GM19452 (cell line): ENCODE measurements at regions not wholly inside any gene's neighbourhood (a gene's known extent, or its start where the extent isn't known, plus 50 kb on each side); places are given as distances from the start of the nearest gene placed in this dataset.
"Not testable (repeated sequence)": the region's sequence is repeated elsewhere in the genome, so short reads cannot be mapped to it uniquely, and the experiment has no call there.

Experiments
- ATAC-seq: cut with Tn5 transposase; IDR thresholded peaks from one replicate; pipeline ENCODE4 v1.9.1; 2021; ENCODE audit not compliant: unreplicated experiment

- ATAC-seq, result not testable (repeated sequence)
These were observed 64.4 kb downstream of the KLRB1 start for GRCh38 chr12:9543341-9543740.

- ATAC-seq, result not testable (repeated sequence)
These were observed 64.9 kb downstream of the KLRB1 start for GRCh38 chr12:9542827-9543226.

- ATAC-seq, result not testable (repeated sequence)
These were observed 91.8 kb downstream of the KLRB1 start for GRCh38 chr12:9515925-9516324.

- not testable (repeated sequence) for ATAC-seq
These were observed 95.0 kb downstream of the KLRB1 start for GRCh38 chr12:9512695-9513094.

- not testable (repeated sequence) for ATAC-seq
These were observed 97.2 kb downstream of the KLRB1 start for GRCh38 chr12:9510392-9511011.

GRCh38 chr12:9509464-9510161, 98.1 kb downstream of the KLRB1 start:
- no peak for ATAC-seq

GRCh38 chr12:9506746-9507145, 101.0 kb downstream of the KLRB1 start:
- no peak for ATAC-seq

GRCh38 chr12:9503384-9503783, 104.3 kb downstream of the KLRB1 start:
- ATAC-seq, result not testable (repeated sequence)

- ATAC-seq, result not testable (repeated sequence)
These were observed 104.9 kb downstream of the KLRB1 start for GRCh38 chr12:9502845-9503244.

GRCh38 chr12:9493325-9493724, 114.4 kb downstream of the KLRB1 start:
- not testable (repeated sequence) for ATAC-seq

GRCh38 chr12:9481289-9481688, 126.4 kb downstream of the KLRB1 start:
- ATAC-seq, result not testable (repeated sequence)

GRCh38 chr12:9474197-9474596, 133.5 kb downstream of the KLRB1 start:
- ATAC-seq, result not testable (repeated sequence)

GRCh38 chr12:9473638-9474037, 134.1 kb downstream of the KLRB1 start:
- not testable (repeated sequence) for ATAC-seq

GRCh38 chr12:9471501-9471900, 136.2 kb downstream of the KLRB1 start:
- ATAC-seq, result not testable (repeated sequence)

GRCh38 chr12:9470367-9470766, 137.3 kb downstream of the KLRB1 start:
- not testable (repeated sequence) for ATAC-seq

GRCh38 chr12:9469956-9470355, 137.8 kb downstream of the KLRB1 start:
- not testable (repeated sequence) for ATAC-seq

GRCh38 chr12:9469463-9469862, 138.3 kb downstream of the KLRB1 start:
- ATAC-seq, result not testable (repeated sequence)

GRCh38 chr12:9468998-9469397, 138.7 kb downstream of the KLRB1 start:
- ATAC-seq, result not testable (repeated sequence)

- ATAC-seq, result not testable (repeated sequence)
These were observed 139.6 kb downstream of the KLRB1 start for GRCh38 chr12:9468144-9468543.

- no peak for ATAC-seq
These were observed 143.3 kb downstream of the KLRB1 start for GRCh38 chr12:9464408-9464807.

- ATAC-seq, result not testable (repeated sequence)
These were observed 152.2 kb downstream of the KLRB1 start for GRCh38 chr12:9455516-9455915.

- not testable (repeated sequence) for ATAC-seq
These were observed 153.7 kb downstream of the KLRB1 start for GRCh38 chr12:9454021-9454420.
